Endothelial cell of umbilical vein (primary cell): ENCODE measurements at regions not wholly inside any gene's neighbourhood (a gene's known extent, or its start where the extent isn't known, plus 50 kb on each side); places are given as distances from the start of the nearest gene placed in this dataset.

Experiments
- BruUV-seq: library from RNA; stranded (reverse); fragments of 400-500 nt; replicated peaks from 2 replicates; lab custom pipeline; 2021; lab: Mats Ljungman, UMichigan
- CTCF ChIA-PET: fragments of 300-600, 350-600 bp; sonication (Branson Sonifier 250); formaldehyde crosslinking; loops from one replicate; lab custom pipeline; 2021; ENCODE audit warnings: antibody characterized with exemption, inconsistent platforms; lab: Charles Lee
- POLR2A ChIA-PET: fragments of 300-600, 350-600 bp; sonication (Branson Sonifier 250); formaldehyde crosslinking; loops from one replicate; lab custom pipeline; 2021; ENCODE audit warnings: antibody characterized with exemption, inconsistent platforms; lab: Charles Lee
- DNase-seq: peaks from one replicate; pipeline ENCODE4 v3.0.0-alpha.2; 2011; ENCODE audit warnings: low read depth, low spot score
- FAIRE-seq: peaks from 2 replicates; lab custom pipeline; 2011; peaks lifted over from hg19 to GRCh38; lab: Jason Lieb, UNC
- H2AFZ ChIP-seq: 2 replicates; pipeline ENCODE4 v1.6.0; 2012; ENCODE audit warnings: low read depth, low read length, control low read depth, inconsistent platforms
- H3K27ac ChIP-seq: 2 replicates; pipeline ENCODE4 v1.5.1; 2011; ENCODE audit warnings: low read depth, mild to moderate bottlenecking, control low read depth, low read length, moderate library complexity; ENCODE audit not compliant: insufficient read depth
- H3K27me3 ChIP-seq, 2 experiments: 2 replicates each; pipeline versions ENCODE4 v1.6.0 to v1.6.1; 2011; ENCODE audit warnings: low read length in 2 of 2, mixed read lengths in 1 of 2; ENCODE audit not compliant: control insufficient read depth in 2 of 2, insufficient read depth in 2 of 2
- H3K36me3 ChIP-seq, 2 experiments: 2 replicates in 1 of 2; 3 replicates in 1 of 2; pipeline ENCODE4 v1.5.1; 2011; ENCODE audit warnings: low read length in 2 of 2, mild to moderate bottlenecking in 1 of 2, moderate library complexity in 1 of 2; ENCODE audit not compliant: control insufficient read depth in 2 of 2, insufficient read depth in 2 of 2; ENCODE audit errors: extremely low read depth in 1 of 2
- H3K4me1 ChIP-seq: 3 replicates; pipeline ENCODE4 v1.5.1; 2011; ENCODE audit warnings: mild to moderate bottlenecking, low read length; ENCODE audit not compliant: control insufficient read depth, insufficient read depth; ENCODE audit errors: extremely low read depth
- H3K4me2 ChIP-seq: 2 replicates; pipeline ENCODE4 v1.6.1; 2011; ENCODE audit warnings: low read length, control low read depth, mixed read lengths; ENCODE audit not compliant: insufficient read depth
- H3K4me3 ChIP-seq, 3 experiments: fragments of 200-600 bp in 1 of 3; sonication (generic), shearing (Covaris generic) in 1 of 3; replicated peaks in 1 of 3; 2 replicates each; pipeline ENCODE4 v1.5.1; 2011 to 2016; ENCODE audit warnings: control low read depth in 3 of 3, low read length in 3 of 3, mild to moderate bottlenecking in 2 of 3, inconsistent platforms in 1 of 3, low read depth in 1 of 3, moderate library complexity in 1 of 3; ENCODE audit not compliant: insufficient read depth in 1 of 3
- H3K79me2 ChIP-seq: 2 replicates; pipeline ENCODE4 v1.6.0; 2012; ENCODE audit warnings: low read length, inconsistent platforms; ENCODE audit not compliant: control insufficient read depth, insufficient read depth
- H3K9ac ChIP-seq: replicated peaks from 2 replicates; pipeline ENCODE3; 2011; ENCODE audit warnings: low read length, control low read depth; ENCODE audit not compliant: insufficient read depth; ENCODE audit errors: extremely low read depth
- H3K9me1 ChIP-seq: replicated peaks from 3 replicates; pipeline ENCODE4 v1.6.0; 2011; ENCODE audit warnings: mild to moderate bottlenecking, low read length; ENCODE audit not compliant: control insufficient read depth, insufficient read depth; ENCODE audit errors: extremely low read depth
- H3K9me3 ChIP-seq: replicated peaks from 2 replicates; pipeline ENCODE4 v1.5.1; 2012; ENCODE audit warnings: low read length, inconsistent platforms; ENCODE audit not compliant: control insufficient read depth, insufficient read depth
- H4K20me1 ChIP-seq: replicated peaks from 2 replicates; pipeline ENCODE3; 2011; ENCODE audit warnings: mild to moderate bottlenecking, low read length; ENCODE audit not compliant: control insufficient read depth, insufficient read depth; ENCODE audit errors: extremely low read depth
- CTCF ChIP-seq, 2 donors: IDR thresholded peaks; 1 replicate in 1 of 2; 2 replicates in 1 of 2; pipeline ENCODE4 v1.5.1; 2011; ENCODE audit warnings: low read length in 2 of 2, mild to moderate bottlenecking in 2 of 2, moderate library complexity in 2 of 2, control low read depth in 1 of 2, inconsistent platforms in 1 of 2, low read depth in 1 of 2; ENCODE audit not compliant: insufficient read depth in 1 of 2; ENCODE audit errors: extremely low read depth in 1 of 2
- EZH2 ChIP-seq: IDR thresholded peaks from 2 replicates; pipeline ENCODE4 v1.6.1; 2012; ENCODE audit warnings: borderline replicate concordance, low read depth, mild to moderate bottlenecking, moderate library complexity, low read length, inconsistent platforms; ENCODE audit not compliant: severe bottlenecking
- FOS ChIP-seq: IDR thresholded peaks from 2 replicates; pipeline ENCODE4 v1.6.1; 2011; ENCODE audit warnings: mild to moderate bottlenecking, low read length, moderate library complexity, borderline replicate concordance; ENCODE audit not compliant: insufficient read depth
- JUN ChIP-seq: IDR thresholded peaks from 2 replicates; pipeline ENCODE4 v1.6.1; 2011; ENCODE audit warnings: borderline replicate concordance, low read depth; ENCODE audit not compliant: insufficient read length, insufficient read depth
- MAX ChIP-seq: IDR thresholded peaks from 2 replicates; pipeline ENCODE4 v1.6.1; 2011; ENCODE audit not compliant: insufficient read depth, insufficient read length
- MYC ChIP-seq: IDR thresholded peaks from one replicate; pipeline ENCODE4 v1.6.1; 2011; ENCODE audit warnings: mild to moderate bottlenecking, low read depth, low read length
- POLR2A ChIP-seq: IDR thresholded peaks from 2 replicates; pipeline ENCODE4 v1.6.1; 2012; ENCODE audit warnings: low read depth, mild to moderate bottlenecking, control low read depth, low read length
- POLR2AphosphoS5 ChIP-seq: IDR thresholded peaks from 2 replicates; pipeline ENCODE4 v1.6.1; 2012; ENCODE audit warnings: low read depth, mild to moderate bottlenecking, control low read depth, low read length, moderate library complexity; ENCODE audit not compliant: insufficient read depth
- dilution Hi-C: fragments of 300-500 bp; cut with MboI; formaldehyde crosslinking; loops from one replicate; pipeline ENCODE4 v1.15.0; 2019; ENCODE audit warnings: low sequenced_read_pairs; ENCODE audit not compliant: extremely low pct_ligation_motif_present
- intact Hi-C: fragments of 100-400 bp; cut with micrococcal nuclease; formaldehyde crosslinking; loops from one replicate; pipeline ENCODE4 v1.10.0; 2022

GRCh38 chr15:94576889-94577533 is 345.6 kb downstream of the MCTP2 start:
- intact Hi-C loops: loop anchor here (1.0 to 2.0 kb wide), 2 partner anchors 164 to 250 kb away; no protein-coding TSS in a partner anchor
- peak; percentile 83 for FAIRE-seq
- Histone ChIP-seq H3K4me3 (no peak overlapping the region), H3K9me3 (no peaks in the 10 kb centered on the region), H2AFZ (peak overlapping the region; percentile 11), H3K4me1 (no peaks in the 10 kb centered on the region), H3K4me2 (no peak overlapping the region), H3K9me1 (no peaks in the 10 kb centered on the region), H3K36me3 (no peaks in the 10 kb centered on the region), H4K20me1 (no peaks in the 10 kb centered on the region), H3K27me3 (no peaks in the 10 kb centered on the region), H3K79me2 (no peaks in the 10 kb centered on the region), H3K9ac (no peak overlapping the region), H3K27ac (no peak overlapping the region)
- CTCF ChIA-PET: interaction anchor here (1.0 to 2.0 kb wide), 3 partner anchors 30 to 1750 kb away, joined by 3 to 8 read pairs (median 5); no protein-coding TSS in a partner anchor
- BruUV-seq: no TSS peak
- dilution Hi-C loops: no loop called here
- POLR2A ChIA-PET: no interaction called here
- no peak for TF ChIP-seq FOS
- no peak for TF ChIP-seq EZH2
- TF ChIP-seq CTCF (IDR thresholded peaks at IDR 0.05; ENCODE audit: extremely low read depth in 1 of 2, insufficient read depth in 1 of 2, low read depth in 1 of 2, low read length in 2 of 2): peak; percentile 64 to 68
- no peak for TF ChIP-seq MYC
- TF ChIP-seq JUN: no peak
- no peak for TF ChIP-seq POLR2AphosphoS5
- TF ChIP-seq MAX: no peak
- no peak for TF ChIP-seq POLR2A
- DNase-seq: peak; percentile 28
